ENCODE measurements at regions not wholly inside any gene's neighbourhood (a gene's known extent, or its start where the extent isn't known, plus 50 kb on each side); places are given as distances from the start of the nearest gene placed in this dataset.

GRCh38 chr2:83282043-83282795, 1176.9 kb downstream of the SUCLG1 start:
- TF ChIP-seq CTCF (IDR thresholded peaks at IDR 0.05; ENCODE audit: insufficient read depth, low read length, poor library complexity, severe bottlenecking), result no peak
- TF ChIP-seq EZH2phosphoT487 (conservative IDR thresholded peaks at IDR 0.05; ENCODE audit: low read length), result no peak

All from SU-DHL-6 (cell line).